ENCODE measurements at regions not wholly inside any gene's neighbourhood (a gene's known extent, or its start where the extent isn't known, plus 50 kb on each side); places are given as distances from the start of the nearest gene placed in this dataset.

DNA sequence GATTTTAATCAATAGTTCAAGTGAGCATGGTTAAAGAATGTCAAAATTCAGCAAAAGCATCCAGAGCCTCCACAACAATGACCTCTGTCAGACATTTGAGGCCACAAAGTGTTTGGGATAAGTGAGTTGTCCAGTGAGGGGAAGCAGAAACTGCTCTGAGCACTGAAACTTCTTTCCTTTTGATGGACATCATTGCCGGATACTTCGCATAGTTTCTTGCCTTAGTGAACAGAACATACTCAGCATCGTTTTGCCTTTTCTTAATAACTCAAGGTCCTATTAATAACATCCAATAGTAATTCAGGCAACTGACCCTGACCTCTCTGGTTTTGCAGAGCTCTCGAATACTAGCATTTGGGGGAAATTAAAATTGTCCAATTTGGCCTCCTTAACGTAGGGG is 78.6 kb downstream of the EDN3 start:
- no peak overlapping the region for H3K4me3 ChIP-seq
- TF ChIP-seq EZH2phosphoT487 (IDR thresholded peaks at IDR 0.05; ENCODE audit: insufficient read depth, low read depth) = no peak
- TF ChIP-seq EZH2 (IDR thresholded peaks at IDR 0.05; ENCODE audit: insufficient read depth, poor library complexity, severe bottlenecking) = no peak
- no peaks in the 10 kb centered on the region for H3K9me2 ChIP-seq (ENCODE audit: insufficient read depth)
- no peaks in the 10 kb centered on the region for H3K36me3 ChIP-seq (ENCODE audit: low read depth)
- H3K4me1 ChIP-seq (ENCODE audit: insufficient read depth) = no peaks in the 10 kb centered on the region
- H3K27ac ChIP-seq = no peak overlapping the region
- H2AFZ ChIP-seq = no peak overlapping the region
- DNase-seq = no peak
- H3K27me3 ChIP-seq (replicated peaks; ENCODE audit: insufficient read depth) = no peaks in the 10 kb centered on the region
- no peaks in the 10 kb centered on the region for H3K9me3 ChIP-seq (ENCODE audit: low read depth)
- H3K4me2 ChIP-seq (ENCODE audit: unreplicated experiment) = no peak overlapping the region
- in situ Hi-C loops (cut with MboI) = no loop called here
- no peak overlapping the region for H3K9ac ChIP-seq
- 31 to 44% methylated on average over 5 of the region's 5 CpGs for WGBS, 2 experiments (ENCODE audit: low coverage in 1 of 2, low lambda C conversion rate in 2 of 2, missing lambda C conversion rate in 2 of 2)
- no peaks in the 10 kb centered on the region for H3F3A ChIP-seq (ENCODE audit: insufficient read depth)
- no peaks in the 10 kb centered on the region for H3K79me2 ChIP-seq (ENCODE audit: insufficient read depth)
- H4K20me1 ChIP-seq (ENCODE audit: insufficient read depth) = no peaks in the 10 kb centered on the region

DNA sequence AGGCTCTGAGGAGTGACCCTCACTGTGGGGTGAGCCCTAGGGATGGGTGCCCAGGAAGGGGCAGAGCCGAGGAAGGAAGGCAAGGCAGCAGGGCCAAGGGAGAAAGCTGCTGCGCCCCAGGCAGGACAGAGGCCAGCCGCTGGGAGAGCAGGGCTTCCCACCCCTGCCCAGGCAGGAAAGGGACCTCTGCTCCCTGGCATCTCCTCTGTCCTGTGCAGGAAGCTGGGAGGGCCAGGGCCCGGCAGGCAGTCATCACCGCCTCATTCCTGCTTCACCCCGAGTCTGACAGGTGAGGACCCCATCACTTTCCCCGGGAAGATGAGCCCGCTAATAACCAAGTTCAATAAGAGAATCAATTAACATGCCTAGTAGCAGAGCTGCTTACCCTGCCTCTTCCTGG is 81.3 kb downstream of the EDN3 start:
- Histone ChIP-seq H3K9me2 (ENCODE audit: insufficient read depth) (no peaks in the 10 kb centered on the region), H3F3A (ENCODE audit: insufficient read depth) (no peaks in the 10 kb centered on the region), H3K9me3 (ENCODE audit: low read depth) (no peaks in the 10 kb centered on the region), H3K27me3 (replicated peaks; ENCODE audit: insufficient read depth) (no peaks in the 10 kb centered on the region), H2AFZ (no peak overlapping the region), H3K4me3 (no peak overlapping the region), H4K20me1 (ENCODE audit: insufficient read depth) (no peaks in the 10 kb centered on the region), H3K36me3 (ENCODE audit: low read depth) (no peaks in the 10 kb centered on the region), H3K9ac (no peak overlapping the region), H3K27ac (no peak overlapping the region), H3K4me2 (ENCODE audit: unreplicated experiment) (no peak overlapping the region), H3K4me1 (ENCODE audit: insufficient read depth) (no peaks in the 10 kb centered on the region), H3K79me2 (ENCODE audit: insufficient read depth) (no peaks in the 10 kb centered on the region)
- no peak for DNase-seq
- in situ Hi-C loops (cut with MboI) = no loop called here
- WGBS, 2 experiments (ENCODE audit: low coverage in 1 of 2, low lambda C conversion rate in 2 of 2, missing lambda C conversion rate in 2 of 2) = 50 to 57% methylated on average over 6 to 7 of the region's 8 CpGs
- TF ChIP-seq EZH2phosphoT487 (IDR thresholded peaks at IDR 0.05; ENCODE audit: insufficient read depth, low read depth) (no peak), EZH2 (IDR thresholded peaks at IDR 0.05; ENCODE audit: insufficient read depth, poor library complexity, severe bottlenecking) (no peak)

DNA sequence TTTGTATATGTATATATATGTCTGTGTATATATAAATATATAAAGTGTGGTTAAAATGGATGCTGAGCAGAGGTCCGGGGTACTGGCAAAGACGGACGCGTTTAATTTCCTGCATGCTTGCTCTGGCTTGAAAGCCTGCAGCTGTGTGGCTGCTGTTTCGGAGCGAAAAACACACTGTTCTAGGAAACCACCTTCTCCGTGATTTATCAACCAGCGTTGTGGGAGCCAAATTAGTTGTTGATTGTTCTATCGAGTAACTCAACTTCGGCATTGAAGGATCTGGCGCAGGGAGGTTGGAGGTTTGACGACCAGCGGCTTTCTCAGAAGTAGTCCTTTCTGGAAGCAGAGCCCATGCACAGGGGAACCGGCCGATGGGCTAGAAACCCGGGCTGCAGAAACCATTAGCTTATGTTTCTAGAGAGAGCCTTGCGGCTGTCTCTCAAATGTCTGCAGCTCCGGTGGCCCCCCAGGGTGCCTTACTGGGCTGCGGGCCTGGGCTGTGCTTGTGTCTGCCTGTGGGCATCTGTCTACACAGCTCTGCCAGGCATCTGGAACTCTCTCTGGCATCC is 81.8 kb downstream of the EDN3 start:
- Histone ChIP-seq H3K27ac (no peak overlapping the region), H3K4me1 (ENCODE audit: insufficient read depth) (no peaks in the 10 kb centered on the region), H3K79me2 (ENCODE audit: insufficient read depth) (no peaks in the 10 kb centered on the region), H3K9me2 (ENCODE audit: insufficient read depth) (no peaks in the 10 kb centered on the region), H3K36me3 (ENCODE audit: low read depth) (no peaks in the 10 kb centered on the region), H3K9me3 (ENCODE audit: low read depth) (no peaks in the 10 kb centered on the region), H3K4me2 (ENCODE audit: unreplicated experiment) (no peak overlapping the region), H3K27me3 (replicated peaks; ENCODE audit: insufficient read depth) (no peaks in the 10 kb centered on the region), H3K4me3 (no peak overlapping the region), H3F3A (ENCODE audit: insufficient read depth) (no peaks in the 10 kb centered on the region), H3K9ac (no peak overlapping the region), H4K20me1 (ENCODE audit: insufficient read depth) (no peaks in the 10 kb centered on the region), H2AFZ (no peak overlapping the region)
- in situ Hi-C loops (cut with MboI) = no loop called here
- DNase-seq = no peak
- 18 to 22% methylated on average over 19 of the region's 19 CpGs for WGBS, 2 experiments (ENCODE audit: low coverage in 1 of 2, low lambda C conversion rate in 2 of 2, missing lambda C conversion rate in 2 of 2)
- TF ChIP-seq EZH2 (IDR thresholded peaks at IDR 0.05; ENCODE audit: insufficient read depth, poor library complexity, severe bottlenecking) (no peak), EZH2phosphoT487 (IDR thresholded peaks at IDR 0.05; ENCODE audit: insufficient read depth, low read depth) (no peak)

DNA sequence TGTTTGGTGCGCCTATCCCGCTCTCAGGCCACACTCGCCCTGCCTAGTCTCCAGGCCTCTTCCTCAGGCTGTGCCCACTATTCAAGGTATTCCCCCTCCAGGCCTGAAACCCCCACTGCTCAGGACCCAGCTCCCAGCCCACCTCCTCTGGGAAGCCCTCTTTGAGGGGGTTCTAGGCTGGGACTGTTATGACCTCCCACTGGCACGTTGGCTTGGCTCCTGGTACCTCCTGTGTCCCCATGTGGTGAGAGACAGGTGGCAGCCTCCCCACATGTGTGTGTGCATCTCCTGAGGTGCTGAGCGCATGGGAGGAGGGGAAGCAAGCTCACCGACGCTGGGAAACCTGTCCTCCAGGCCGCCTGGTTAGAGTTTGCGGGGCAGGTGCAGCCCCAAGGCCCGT is 82.5 kb downstream of the EDN3 start:
- no peak for TF ChIP-seq EZH2 (IDR thresholded peaks at IDR 0.05; ENCODE audit: insufficient read depth, poor library complexity, severe bottlenecking)
- TF ChIP-seq EZH2phosphoT487 (IDR thresholded peaks at IDR 0.05; ENCODE audit: insufficient read depth, low read depth) = no peak
- Histone ChIP-seq H4K20me1 (ENCODE audit: insufficient read depth) (no peaks in the 10 kb centered on the region), H3K9ac (no peak overlapping the region), H3K4me1 (ENCODE audit: insufficient read depth) (no peaks in the 10 kb centered on the region), H3K36me3 (ENCODE audit: low read depth) (no peaks in the 10 kb centered on the region), H3K27ac (no peak overlapping the region), H3K27me3 (replicated peaks; ENCODE audit: insufficient read depth) (no peaks in the 10 kb centered on the region), H3K9me2 (ENCODE audit: insufficient read depth) (no peaks in the 10 kb centered on the region), H3K4me3 (no peak overlapping the region), H3F3A (ENCODE audit: insufficient read depth) (no peaks in the 10 kb centered on the region), H2AFZ (no peak overlapping the region), H3K9me3 (ENCODE audit: low read depth) (no peaks in the 10 kb centered on the region), H3K4me2 (ENCODE audit: unreplicated experiment) (no peak overlapping the region), H3K79me2 (ENCODE audit: insufficient read depth) (no peaks in the 10 kb centered on the region)
- in situ Hi-C loops (cut with MboI) = no loop called here
- DNase-seq = no peak
- WGBS, 2 experiments (ENCODE audit: low coverage in 1 of 2, low lambda C conversion rate in 2 of 2, missing lambda C conversion rate in 2 of 2) = 52 to 62% methylated on average over 9 to 10 of the region's 10 CpGs

DNA sequence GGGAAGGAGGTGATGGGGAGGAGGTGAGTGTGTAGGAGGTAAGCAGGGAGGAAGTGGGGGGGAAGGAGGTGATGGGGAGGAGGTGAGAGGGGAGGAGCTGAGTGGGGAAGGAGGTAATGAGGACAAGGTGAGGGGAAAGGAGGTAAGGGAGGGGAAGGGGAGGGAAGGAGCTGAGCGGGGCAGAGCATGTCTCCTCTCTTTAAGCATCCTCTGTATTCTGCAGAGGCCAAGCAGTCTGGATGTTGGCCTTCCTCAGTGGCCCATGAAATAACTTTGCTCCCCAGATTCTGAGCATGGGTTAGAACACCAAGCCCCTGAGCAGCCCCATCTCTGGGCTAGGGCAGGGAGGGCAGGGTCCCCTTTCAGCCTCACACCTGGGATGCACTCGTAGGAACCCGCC is 84.6 kb downstream of the EDN3 start:
- H3F3A ChIP-seq (ENCODE audit: insufficient read depth) = no peaks in the 10 kb centered on the region
- no peak overlapping the region for H3K4me2 ChIP-seq (ENCODE audit: unreplicated experiment)
- no peaks in the 10 kb centered on the region for H3K36me3 ChIP-seq (ENCODE audit: low read depth)
- no peaks in the 10 kb centered on the region for H3K79me2 ChIP-seq (ENCODE audit: insufficient read depth)
- DNase-seq = no peak
- H3K9me3 ChIP-seq (ENCODE audit: low read depth) = no peaks in the 10 kb centered on the region
- no peak overlapping the region for H3K4me3 ChIP-seq
- H4K20me1 ChIP-seq (ENCODE audit: insufficient read depth) = no peaks in the 10 kb centered on the region
- in situ Hi-C loops (cut with MboI) = no loop called here
- H2AFZ ChIP-seq = no peak overlapping the region
- no peak overlapping the region for H3K27ac ChIP-seq
- TF ChIP-seq EZH2phosphoT487 (IDR thresholded peaks at IDR 0.05; ENCODE audit: insufficient read depth, low read depth) (no peak), EZH2 (IDR thresholded peaks at IDR 0.05; ENCODE audit: insufficient read depth, poor library complexity, severe bottlenecking) (no peak)
- H3K27me3 ChIP-seq (replicated peaks; ENCODE audit: insufficient read depth) = no peaks in the 10 kb centered on the region
- WGBS, 2 experiments (ENCODE audit: low coverage in 1 of 2, low lambda C conversion rate in 2 of 2, missing lambda C conversion rate in 2 of 2) = 86 to 91% methylated on average over 2 to 3 of the region's 3 CpGs
- no peak overlapping the region for H3K9ac ChIP-seq
- no peaks in the 10 kb centered on the region for H3K4me1 ChIP-seq (ENCODE audit: insufficient read depth)
- no peaks in the 10 kb centered on the region for H3K9me2 ChIP-seq (ENCODE audit: insufficient read depth)
